ENCODE measurements at regions not wholly inside any gene's neighbourhood (a gene's known extent, or its start where the extent isn't known, plus 50 kb on each side); places are given as distances from the start of the nearest gene placed in this dataset.

DNA sequence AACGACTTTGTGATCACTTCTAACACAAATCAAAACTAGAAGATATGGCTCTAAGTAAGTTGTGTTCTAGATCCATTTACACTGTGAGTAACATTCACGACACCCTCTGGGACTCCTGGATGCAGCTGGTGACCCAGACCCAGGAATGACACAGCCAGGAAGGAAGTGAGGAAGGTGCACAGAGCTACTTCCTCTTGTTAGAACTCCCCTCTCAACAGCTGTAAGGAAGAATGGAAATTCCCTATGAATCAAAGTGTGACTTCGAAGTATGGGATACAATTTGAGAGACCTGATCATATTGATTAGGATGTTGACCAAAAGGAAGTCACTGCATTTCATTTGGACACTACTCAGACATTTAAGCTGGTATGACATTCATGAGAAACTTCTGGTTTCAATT is 185.3 kb downstream of the NRIP1 start:
- no peak overlapping the region for H3K27ac ChIP-seq
- H3K4me1 ChIP-seq = peaks cover 0 to 34% (median 14%) of the 10 kb centered on the region in 4 donors
- 57 to 73% (median 67%) methylated on average over 3 of the region's 3 CpGs for WGBS, 5 donors
- no peak overlapping the region for H3K4me3 ChIP-seq
- no peaks in the 10 kb centered on the region for H3K27me3 ChIP-seq
- DNase-seq = peak in 1 of 2 donors; percentile 38
- no peaks in the 10 kb centered on the region for H3K36me3 ChIP-seq
- no peak for TF ChIP-seq POLR2AphosphoS5 (IDR thresholded peaks at IDR 0.05)
- no peak for TF ChIP-seq EP300 (IDR thresholded peaks at IDR 0.05)
- TF ChIP-seq POLR2A (IDR thresholded peaks at IDR 0.05) = no peak
- TF ChIP-seq, protein P1, sequence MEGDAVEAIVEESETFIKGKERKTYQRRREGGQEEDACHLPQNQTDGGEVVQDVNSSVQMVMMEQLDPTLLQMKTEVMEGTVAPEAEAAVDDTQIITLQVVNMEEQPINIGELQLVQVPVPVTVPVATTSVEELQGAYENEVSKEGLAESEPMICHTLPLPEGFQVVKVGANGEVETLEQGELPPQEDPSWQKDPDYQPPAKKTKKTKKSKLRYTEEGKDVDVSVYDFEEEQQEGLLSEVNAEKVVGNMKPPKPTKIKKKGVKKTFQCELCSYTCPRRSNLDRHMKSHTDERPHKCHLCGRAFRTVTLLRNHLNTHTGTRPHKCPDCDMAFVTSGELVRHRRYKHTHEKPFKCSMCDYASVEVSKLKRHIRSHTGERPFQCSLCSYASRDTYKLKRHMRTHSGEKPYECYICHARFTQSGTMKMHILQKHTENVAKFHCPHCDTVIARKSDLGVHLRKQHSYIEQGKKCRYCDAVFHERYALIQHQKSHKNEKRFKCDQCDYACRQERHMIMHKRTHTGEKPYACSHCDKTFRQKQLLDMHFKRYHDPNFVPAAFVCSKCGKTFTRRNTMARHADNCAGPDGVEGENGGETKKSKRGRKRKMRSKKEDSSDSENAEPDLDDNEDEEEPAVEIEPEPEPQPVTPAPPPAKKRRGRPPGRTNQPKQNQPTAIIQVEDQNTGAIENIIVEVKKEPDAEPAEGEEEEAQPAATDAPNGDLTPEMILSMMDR (IDR thresholded peaks at IDR 0.05) = no peak
- no peaks in the 10 kb centered on the region for H3K9me3 ChIP-seq
- intact Hi-C loops (cut with DNase I; ENCODE audit: low total_unique reads) = no loop called here

DNA sequence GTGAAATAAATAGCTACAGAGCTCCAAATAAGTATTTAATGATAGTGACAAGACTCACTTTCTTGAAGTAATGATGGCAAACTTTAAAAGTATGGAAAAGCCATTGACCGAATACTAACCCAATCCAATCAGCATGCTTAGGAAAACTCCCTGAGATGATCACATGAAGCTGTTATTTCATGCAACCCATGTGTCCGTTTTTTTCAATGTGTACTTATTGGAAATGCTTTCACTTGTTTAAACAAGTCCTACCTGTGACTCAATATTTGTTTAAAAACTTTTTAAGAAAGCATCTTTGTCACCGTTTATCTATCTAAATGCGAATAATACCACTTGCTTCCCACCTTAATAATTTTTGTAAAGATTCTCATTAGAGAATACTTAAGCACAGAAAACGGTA is 185.8 kb downstream of the NRIP1 start:
- H3K27me3 ChIP-seq = no peaks in the 10 kb centered on the region
- no peak for TF ChIP-seq POLR2A (IDR thresholded peaks at IDR 0.05)
- no peak for TF ChIP-seq POLR2AphosphoS5 (IDR thresholded peaks at IDR 0.05)
- TF ChIP-seq, protein P1 (IDR thresholded peaks at IDR 0.05) = no peak
- no peak for TF ChIP-seq EP300 (IDR thresholded peaks at IDR 0.05)
- H3K4me1 ChIP-seq = peaks cover 0 to 34% (median 14%) of the 10 kb centered on the region in 4 donors
- DNase-seq = no peak
- H3K36me3 ChIP-seq = no peaks in the 10 kb centered on the region
- WGBS, 5 donors = 44 to 62% (median 52%) methylated on average over 5 of the region's 5 CpGs
- no peak overlapping the region for H3K4me3 ChIP-seq
- H3K27ac ChIP-seq = no peak overlapping the region
- H3K9me3 ChIP-seq = no peaks in the 10 kb centered on the region
- intact Hi-C loops (cut with DNase I; ENCODE audit: low total_unique reads) = no loop called here

DNA sequence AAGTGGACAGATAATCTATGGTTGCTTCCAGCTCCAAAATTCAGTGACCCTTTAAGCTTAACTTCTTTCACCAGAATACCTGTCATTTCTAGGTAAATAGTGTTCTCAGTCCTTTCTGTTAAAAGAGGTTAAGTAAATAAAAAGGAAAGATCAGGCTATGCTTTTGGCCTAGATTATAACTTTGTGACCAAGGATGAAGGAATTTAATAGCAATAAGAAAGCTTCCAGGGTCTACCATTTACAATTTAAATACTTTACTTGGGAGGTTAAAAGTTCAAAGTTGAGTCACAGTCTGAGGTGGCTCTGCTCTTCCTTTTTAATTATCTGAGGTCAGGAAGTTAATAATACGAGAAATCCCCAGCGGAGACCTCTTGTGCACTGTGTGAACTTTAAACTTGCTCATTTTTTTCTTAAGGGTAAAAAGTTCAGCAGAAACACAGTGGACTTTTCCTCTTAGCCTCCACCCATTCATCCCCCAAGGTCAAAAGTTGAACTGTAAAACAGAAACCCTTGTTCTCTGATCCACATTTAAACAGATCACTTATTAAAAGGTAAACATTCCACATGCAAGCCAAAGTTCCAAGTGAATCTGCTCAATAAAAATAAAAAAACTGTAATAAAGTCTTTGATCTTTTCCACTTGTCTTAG is 187.1 kb downstream of the NRIP1 start:
- DNase-seq = peak in 1 of 2 donors; percentile 58
- no peaks in the 10 kb centered on the region for H3K36me3 ChIP-seq
- no peak for TF ChIP-seq EP300 (IDR thresholded peaks at IDR 0.05)
- TF ChIP-seq POLR2A (IDR thresholded peaks at IDR 0.05) = no peak
- TF ChIP-seq POLR2AphosphoS5 (IDR thresholded peaks at IDR 0.05) = no peak
- TF ChIP-seq, protein P1 (IDR thresholded peaks at IDR 0.05) = no peak
- H3K9me3 ChIP-seq = no peaks in the 10 kb centered on the region
- H3K4me1 ChIP-seq = peaks cover 0 to 34% (median 14%) of the 10 kb centered on the region in 4 donors
- WGBS, 5 donors = 22 to 33% (median 26%) methylated on average over 2 of the region's 2 CpGs
- H3K4me3 ChIP-seq = no peak overlapping the region
- intact Hi-C loops (cut with DNase I; ENCODE audit: low total_unique reads) = no loop called here
- no peaks in the 10 kb centered on the region for H3K27me3 ChIP-seq
- H3K27ac ChIP-seq = no peak overlapping the region

DNA sequence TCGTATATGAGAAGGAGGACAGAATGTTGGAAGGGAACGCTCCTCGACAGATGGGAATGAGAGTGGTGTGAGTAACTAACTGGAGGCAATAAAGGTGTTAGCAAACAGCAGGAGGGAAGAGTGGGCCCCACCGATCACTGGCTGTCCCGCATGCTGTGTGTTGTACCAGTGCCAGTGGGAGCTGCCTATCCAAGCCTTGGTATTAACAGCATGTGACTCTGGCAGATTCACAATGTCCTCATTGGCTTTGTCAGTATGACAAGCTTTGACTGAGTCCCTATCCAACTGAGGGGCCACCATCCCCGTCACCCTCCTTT is 188.3 kb downstream of the NRIP1 start:
- no peaks in the 10 kb centered on the region for H3K9me3 ChIP-seq
- no peak for DNase-seq
- H3K4me1 ChIP-seq = peaks cover 0 to 34% (median 14%) of the 10 kb centered on the region in 4 donors
- H3K4me3 ChIP-seq = no peak overlapping the region
- TF ChIP-seq EP300 (IDR thresholded peaks at IDR 0.05) (no peak), POLR2AphosphoS5 (IDR thresholded peaks at IDR 0.05) (no peak), POLR2A (IDR thresholded peaks at IDR 0.05) (no peak)
- TF ChIP-seq, protein P1 (IDR thresholded peaks at IDR 0.05) = no peak
- H3K36me3 ChIP-seq = no peaks in the 10 kb centered on the region
- WGBS, 5 donors = 88 to 95% (median 90%) methylated on average over 6 of the region's 6 CpGs
- H3K27ac ChIP-seq = no peak overlapping the region
- H3K27me3 ChIP-seq = no peaks in the 10 kb centered on the region
- intact Hi-C loops (cut with DNase I; ENCODE audit: low total_unique reads) = no loop called here
